HG03342 (cell line): ENCODE measurements at regions not wholly inside any gene's neighbourhood (a gene's known extent, or its start where the extent isn't known, plus 50 kb on each side); places are given as distances from the start of the nearest gene placed in this dataset.

Source experiments
- ATAC-seq: cut with Tn5 transposase; IDR thresholded peaks from one replicate; pipeline ENCODE4 v1.9.1; 2021; ENCODE audit warnings: mild to moderate bottlenecking, moderate library complexity; ENCODE audit not compliant: unreplicated experiment

- no peak for ATAC-seq
Measured at GRCh38 chr15:60093273-60094067, 89.4 kb downstream of the FOXB1 start.

GRCh38 chr15:60095711-60096110 is 91.6 kb downstream of the FOXB1 start:
- ATAC-seq: no peak

GRCh38 chr15:60096157-60096556 is 92.0 kb downstream of the FOXB1 start:
- ATAC-seq: no peak

- no peak for ATAC-seq
Measured at GRCh38 chr15:60101416-60101815, 97.3 kb downstream of the FOXB1 start.

- no peak for ATAC-seq
Measured at GRCh38 chr15:60102748-60103147, 98.6 kb downstream of the FOXB1 start.

- ATAC-seq: no peak
Measured at GRCh38 chr15:60110909-60111308, 106.8 kb downstream of the FOXB1 start.

GRCh38 chr15:60115579-60116380 is 111.7 kb downstream of the FOXB1 start:
- ATAC-seq: no peak

GRCh38 chr15:60116456-60117089 is 112.5 kb downstream of the FOXB1 start:
- no peak for ATAC-seq

GRCh38 chr15:60118146-60118545 is 114.0 kb downstream of the FOXB1 start:
- ATAC-seq: no peak

- ATAC-seq: no peak
Measured at GRCh38 chr15:60118626-60119025, 114.5 kb downstream of the FOXB1 start.

GRCh38 chr15:60119101-60119500 is 115.0 kb downstream of the FOXB1 start:
- ATAC-seq: no peak

GRCh38 chr15:60120100-60120499 is 116.0 kb downstream of the FOXB1 start:
- no peak for ATAC-seq

GRCh38 chr15:60121845-60122244 is 117.7 kb downstream of the FOXB1 start:
- no peak for ATAC-seq

GRCh38 chr15:60122691-60123090 is 118.6 kb downstream of the FOXB1 start:
- ATAC-seq: no peak

GRCh38 chr15:60124460-60125070 is 120.5 kb downstream of the FOXB1 start:
- no peak for ATAC-seq

- no peak for ATAC-seq
Measured at GRCh38 chr15:60125334-60125733, 121.2 kb downstream of the FOXB1 start.

GRCh38 chr15:60126200-60126599 is 122.1 kb downstream of the FOXB1 start:
- no peak for ATAC-seq

GRCh38 chr15:60126661-60127060 is 122.5 kb downstream of the FOXB1 start:
- no peak for ATAC-seq

GRCh38 chr15:60128000-60128376 is 123.9 kb downstream of the FOXB1 start:
- no peak for ATAC-seq

- ATAC-seq: no peak
Measured at GRCh38 chr15:60128710-60129109, 124.6 kb downstream of the FOXB1 start.

GRCh38 chr15:60130398-60130797 is 126.3 kb downstream of the FOXB1 start:
- no peak for ATAC-seq
